GM12864 (cell line): ENCODE measurements at regions not wholly inside any gene's neighbourhood (a gene's known extent, or its start where the extent isn't known, plus 50 kb on each side); places are given as distances from the start of the nearest gene placed in this dataset.
A peak's percentile ranks its signal among the peaks of the same experiment; 100 is the strongest.
"Not testable (repeated sequence)": the region's sequence is repeated elsewhere in the genome, so short reads cannot be mapped to it uniquely, and the experiment has no call there.

ENCODE experiments used
- DNase-seq: peaks from one replicate; pipeline ENCODE4 v3.0.0-alpha.2; 2011; ENCODE audit warnings: low read depth
- H3K4me3 ChIP-seq: 2 replicates; pipeline ENCODE4 v1.5.1; 2011; ENCODE audit warnings: mild to moderate bottlenecking, low read depth, low read length, control low read depth
- CTCF ChIP-seq: IDR thresholded peaks from 2 replicates; pipeline ENCODE4 v1.5.1; 2011; ENCODE audit warnings: low read depth, mild to moderate bottlenecking, moderate library complexity, low read length, control low read depth, inconsistent platforms; ENCODE audit errors: missing control alignments

- no peak for DNase-seq
- no peak for TF ChIP-seq CTCF
Measured at GRCh38 chr2:47728551-47728950, 54.4 kb upstream of the MSH6 start.

GRCh38 chr2:47727956-47728355 is 55.0 kb upstream of the MSH6 start:
- H3K4me3 ChIP-seq, result no peak overlapping the region
- no peak for TF ChIP-seq CTCF
- no peak for DNase-seq

More at GRCh38 chr2:47728551-47728950, 54.4 kb upstream of the MSH6 start:
- H3K4me3 ChIP-seq, result no peak overlapping the region

GRCh38 chr2:47726978-47727377 is 56.0 kb upstream of the MSH6 start:
- not testable (repeated sequence) for DNase-seq, H3K4me3 ChIP-seq

GRCh38 chr2:47725808-47726207 is 57.1 kb upstream of the MSH6 start:
- H3K4me3 ChIP-seq, result no peak overlapping the region
- no peak for DNase-seq
- no peak for TF ChIP-seq CTCF

GRCh38 chr2:47724221-47724981 is 58.5 kb upstream of the MSH6 start:
- H3K4me3 ChIP-seq, result no peak overlapping the region
- TF ChIP-seq CTCF, result no peak
- peak; percentile 96 for DNase-seq

GRCh38 chr2:47721296-47721695 is 61.6 kb upstream of the MSH6 start:
- no peak overlapping the region for H3K4me3 ChIP-seq
- DNase-seq, result no peak
- TF ChIP-seq CTCF, result no peak

GRCh38 chr2:47720559-47720958 is 62.4 kb upstream of the MSH6 start:
- DNase-seq, result no peak
- no peak for TF ChIP-seq CTCF
- no peak overlapping the region for H3K4me3 ChIP-seq

GRCh38 chr2:47720036-47720435 is 62.9 kb upstream of the MSH6 start:
- DNase-seq, result peak; percentile 57
- no peak overlapping the region for H3K4me3 ChIP-seq
- no peak for TF ChIP-seq CTCF
